Sigmoid colon (tissue), 4 donors: ENCODE measurements at regions not wholly inside any gene's neighbourhood (a gene's known extent, or its start where the extent isn't known, plus 50 kb on each side); places are given as distances from the start of the nearest gene placed in this dataset.

ENCODE experiments used
- POLR2AphosphoS5 ChIP-seq, 4 donors: sonication (generic); formaldehyde crosslinking; IDR thresholded peaks; one replicate each; pipeline ENCODE4 v1.6.1; 2017; ENCODE audit warnings: antibody characterized with exemption in 4 of 4
- TF ChIP-seq, protein P1 (sequence below), 4 experiments: fragments of 450-650 bp in 3 of 4; fragments of 200-600 bp in 1 of 4; IDR thresholded peaks; one replicate each; pipeline ENCODE4 v1.5.1; 2016 to 2019; ENCODE audit warnings: antibody characterized with exemption in 4 of 4, mild to moderate bottlenecking in 3 of 4, moderate library complexity in 2 of 4

DNA sequence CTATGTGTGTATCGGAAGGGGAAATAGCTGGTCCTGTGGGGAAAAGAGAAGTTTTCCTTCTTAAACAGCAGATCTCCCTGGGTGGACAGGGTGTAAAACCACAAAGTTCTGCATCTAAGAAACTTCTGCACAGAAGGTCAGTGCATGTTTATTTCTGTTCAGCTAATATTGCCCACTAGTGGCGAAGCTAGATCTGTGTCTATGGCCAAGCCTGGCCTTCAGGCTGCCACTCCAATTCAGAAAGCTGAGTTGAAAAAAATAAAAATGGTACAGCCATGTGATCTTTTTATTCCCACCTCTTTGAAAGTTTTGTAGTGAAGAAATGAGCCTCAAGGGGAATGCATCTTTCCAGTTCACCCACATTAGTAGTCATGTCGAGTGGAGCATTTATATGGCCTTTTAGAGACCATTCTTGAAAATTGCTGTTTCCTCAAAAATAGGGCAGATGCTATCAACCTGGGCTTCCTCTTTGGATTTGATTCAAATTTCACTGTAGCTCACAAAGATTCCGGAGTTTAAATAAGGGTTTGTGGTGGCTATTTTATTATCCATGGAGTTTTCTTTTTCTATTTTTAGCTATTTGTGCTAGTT lies 488.0 kb downstream of the PRELID2 start:
- TF ChIP-seq POLR2AphosphoS5 (IDR thresholded peaks at IDR 0.05): no peak
- TF ChIP-seq, protein P1, sequence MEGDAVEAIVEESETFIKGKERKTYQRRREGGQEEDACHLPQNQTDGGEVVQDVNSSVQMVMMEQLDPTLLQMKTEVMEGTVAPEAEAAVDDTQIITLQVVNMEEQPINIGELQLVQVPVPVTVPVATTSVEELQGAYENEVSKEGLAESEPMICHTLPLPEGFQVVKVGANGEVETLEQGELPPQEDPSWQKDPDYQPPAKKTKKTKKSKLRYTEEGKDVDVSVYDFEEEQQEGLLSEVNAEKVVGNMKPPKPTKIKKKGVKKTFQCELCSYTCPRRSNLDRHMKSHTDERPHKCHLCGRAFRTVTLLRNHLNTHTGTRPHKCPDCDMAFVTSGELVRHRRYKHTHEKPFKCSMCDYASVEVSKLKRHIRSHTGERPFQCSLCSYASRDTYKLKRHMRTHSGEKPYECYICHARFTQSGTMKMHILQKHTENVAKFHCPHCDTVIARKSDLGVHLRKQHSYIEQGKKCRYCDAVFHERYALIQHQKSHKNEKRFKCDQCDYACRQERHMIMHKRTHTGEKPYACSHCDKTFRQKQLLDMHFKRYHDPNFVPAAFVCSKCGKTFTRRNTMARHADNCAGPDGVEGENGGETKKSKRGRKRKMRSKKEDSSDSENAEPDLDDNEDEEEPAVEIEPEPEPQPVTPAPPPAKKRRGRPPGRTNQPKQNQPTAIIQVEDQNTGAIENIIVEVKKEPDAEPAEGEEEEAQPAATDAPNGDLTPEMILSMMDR (IDR thresholded peaks at IDR 0.05): no peak
